ENCODE measurements at regions not wholly inside any gene's neighbourhood (a gene's known extent, or its start where the extent isn't known, plus 50 kb on each side); places are given as distances from the start of the nearest gene placed in this dataset.
A peak's percentile ranks its signal among the peaks of the same experiment; 100 is the strongest.

DNA sequence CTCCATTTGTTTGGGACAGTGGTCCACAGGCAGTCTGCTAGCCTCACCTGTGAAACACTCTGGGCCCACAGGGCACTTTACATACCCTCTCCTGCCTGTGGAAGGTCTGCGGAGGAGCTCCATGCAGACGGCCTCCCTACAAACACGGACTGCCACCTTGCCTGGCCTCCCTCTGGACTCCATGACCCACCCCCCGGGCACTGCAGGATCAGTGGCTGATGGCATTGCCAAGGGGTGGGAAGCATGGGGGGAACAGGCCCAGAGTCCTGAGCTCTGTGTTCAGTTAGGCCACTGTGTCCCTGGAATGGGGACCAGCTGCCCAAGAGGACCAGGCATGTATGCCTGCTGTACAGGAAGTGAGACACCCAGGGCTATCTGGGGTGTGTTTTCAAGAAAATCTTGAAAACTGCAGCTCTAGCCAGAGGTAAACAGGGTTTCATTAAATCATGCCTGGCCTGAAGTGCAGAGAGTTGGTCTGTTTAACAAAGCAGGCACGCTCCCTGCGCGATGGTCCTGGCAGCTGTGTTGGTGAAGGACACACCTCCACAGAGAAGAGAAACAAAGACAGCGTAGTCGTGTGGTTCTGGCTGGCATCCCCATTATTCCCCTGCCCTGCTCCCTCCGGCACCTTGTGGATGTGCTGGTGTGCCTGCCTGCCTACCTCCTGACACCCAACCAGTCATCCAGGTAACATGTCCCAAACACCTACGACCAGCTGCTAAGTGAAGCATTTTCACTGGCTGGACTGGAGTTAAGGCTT lies 470.8 kb upstream of the ZMIZ1 start:
- peaks cover 0 to 4% (median 0%) of the 10 kb centered on the region in 7 donors for H3K27me3 ChIP-seq
- peaks cover 0 to 6% (median 0%) of the 10 kb centered on the region in 9 donors for H3K4me1 ChIP-seq
- H3K9me3 ChIP-seq, result no peaks in the 10 kb centered on the region
- no peak overlapping the region for H3K4me3 ChIP-seq
- intact Hi-C loops (cut with DNase I), result loop anchor here in 1 of 10 donors (10.0 kb wide), 1 partner anchor 597 kb away; no protein-coding TSS in a partner anchor
- TF ChIP-seq, protein P1, sequence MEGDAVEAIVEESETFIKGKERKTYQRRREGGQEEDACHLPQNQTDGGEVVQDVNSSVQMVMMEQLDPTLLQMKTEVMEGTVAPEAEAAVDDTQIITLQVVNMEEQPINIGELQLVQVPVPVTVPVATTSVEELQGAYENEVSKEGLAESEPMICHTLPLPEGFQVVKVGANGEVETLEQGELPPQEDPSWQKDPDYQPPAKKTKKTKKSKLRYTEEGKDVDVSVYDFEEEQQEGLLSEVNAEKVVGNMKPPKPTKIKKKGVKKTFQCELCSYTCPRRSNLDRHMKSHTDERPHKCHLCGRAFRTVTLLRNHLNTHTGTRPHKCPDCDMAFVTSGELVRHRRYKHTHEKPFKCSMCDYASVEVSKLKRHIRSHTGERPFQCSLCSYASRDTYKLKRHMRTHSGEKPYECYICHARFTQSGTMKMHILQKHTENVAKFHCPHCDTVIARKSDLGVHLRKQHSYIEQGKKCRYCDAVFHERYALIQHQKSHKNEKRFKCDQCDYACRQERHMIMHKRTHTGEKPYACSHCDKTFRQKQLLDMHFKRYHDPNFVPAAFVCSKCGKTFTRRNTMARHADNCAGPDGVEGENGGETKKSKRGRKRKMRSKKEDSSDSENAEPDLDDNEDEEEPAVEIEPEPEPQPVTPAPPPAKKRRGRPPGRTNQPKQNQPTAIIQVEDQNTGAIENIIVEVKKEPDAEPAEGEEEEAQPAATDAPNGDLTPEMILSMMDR (IDR thresholded peaks at IDR 0.05), result no peak
- DNase-seq (no peak), ATAC-seq (peak in 1 of 8 donors; percentile 55)
- no peaks in the 10 kb centered on the region for H3K36me3 ChIP-seq
- H3K27ac ChIP-seq, result no peak overlapping the region
- WGBS, 2 donors, result 97 to 98% methylated on average over 11 of the region's 11 CpGs

DNA sequence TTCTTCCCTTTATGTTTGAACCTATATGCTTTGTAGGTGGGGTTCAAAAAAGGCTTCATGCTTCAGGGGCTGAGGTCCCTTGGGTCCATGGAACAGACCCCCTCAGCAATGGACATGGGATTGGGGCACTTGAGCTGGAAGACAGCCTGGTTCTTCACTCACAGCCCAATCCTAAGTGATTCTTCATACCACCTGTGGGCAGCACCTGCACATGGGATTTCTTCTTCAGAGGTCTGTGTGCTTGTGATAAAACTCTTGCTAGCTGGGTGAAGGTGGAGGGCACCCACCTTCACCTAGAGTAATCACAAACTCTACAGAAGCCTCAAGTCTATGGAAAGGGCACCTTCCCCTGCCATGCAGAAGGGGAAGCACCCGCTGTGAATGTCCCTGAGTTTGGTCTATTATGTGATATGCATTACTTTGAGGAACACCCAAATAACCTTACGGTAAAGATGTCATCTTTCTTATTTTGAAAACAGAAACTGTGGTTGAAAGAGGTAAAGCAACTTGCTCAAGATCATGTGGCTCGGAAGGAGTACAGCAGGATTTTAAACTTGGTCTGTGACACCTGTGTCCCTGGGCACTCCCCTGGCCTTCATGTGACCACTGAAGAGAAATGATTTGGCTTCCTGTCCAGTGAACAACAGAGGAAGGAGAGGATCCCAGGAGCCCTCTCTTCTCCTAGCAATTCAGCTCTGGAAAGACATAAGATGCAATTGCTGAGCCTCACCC lies 469.5 kb upstream of the ZMIZ1 start:
- Histone ChIP-seq H3K4me1 (peaks cover 0 to 6% (median 0%) of the 10 kb centered on the region in 9 donors), H3K27me3 (peaks cover 0 to 4% (median 0%) of the 10 kb centered on the region in 7 donors), H3K36me3 (no peaks in the 10 kb centered on the region), H3K4me3 (no peak overlapping the region), H3K9me3 (no peaks in the 10 kb centered on the region), H3K27ac (no peak overlapping the region)
- WGBS, 2 donors, result 83 to 94% methylated on average over 3 of the region's 3 CpGs
- intact Hi-C loops (cut with DNase I), result loop anchor here in 1 of 10 donors (10.0 kb wide), 1 partner anchor 596 kb away; no protein-coding TSS in a partner anchor
- no peak for DNase-seq
- no peak for ATAC-seq
- TF ChIP-seq, protein P1 (IDR thresholded peaks at IDR 0.05), result no peak

DNA sequence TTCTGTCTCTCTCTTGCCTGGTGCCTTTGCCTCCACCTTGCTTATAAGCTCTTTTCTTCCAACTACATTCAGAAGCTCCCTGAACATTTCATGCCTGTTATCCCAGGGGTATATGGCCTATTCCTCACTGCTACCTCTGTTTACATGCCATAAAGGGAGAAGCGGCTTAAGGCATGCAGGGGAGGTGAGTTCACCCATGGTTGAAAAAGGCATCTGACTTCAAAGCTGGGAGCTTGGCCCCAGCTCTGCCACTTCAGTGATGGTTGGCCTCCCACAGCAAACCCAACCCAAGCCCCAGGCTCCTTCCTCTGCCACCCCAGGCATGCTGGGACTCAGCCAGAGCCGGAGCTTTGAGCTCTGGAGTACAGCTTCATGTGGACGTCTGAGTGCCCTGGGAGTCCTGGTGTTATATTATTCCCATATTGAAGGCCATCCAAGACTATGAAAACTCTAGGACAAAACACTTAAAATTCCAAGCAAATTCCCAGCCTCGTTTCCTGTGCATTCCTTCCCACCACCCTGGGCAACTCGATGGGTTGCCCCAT lies 468.6 kb upstream of the ZMIZ1 start:
- H3K27me3 ChIP-seq, result peaks cover 0 to 4% (median 0%) of the 10 kb centered on the region in 7 donors
- TF ChIP-seq, protein P1 (IDR thresholded peaks at IDR 0.05), result no peak
- DNase-seq (no peak), ATAC-seq (no peak)
- no peaks in the 10 kb centered on the region for H3K4me1 ChIP-seq
- H3K4me3 ChIP-seq, result no peak overlapping the region
- H3K36me3 ChIP-seq, result no peaks in the 10 kb centered on the region
- 84 to 88% methylated on average over 5 of the region's 5 CpGs for WGBS, 2 donors
- no peak overlapping the region for H3K27ac ChIP-seq
- no peaks in the 10 kb centered on the region for H3K9me3 ChIP-seq
- intact Hi-C loops (cut with DNase I), result no loop called here

DNA sequence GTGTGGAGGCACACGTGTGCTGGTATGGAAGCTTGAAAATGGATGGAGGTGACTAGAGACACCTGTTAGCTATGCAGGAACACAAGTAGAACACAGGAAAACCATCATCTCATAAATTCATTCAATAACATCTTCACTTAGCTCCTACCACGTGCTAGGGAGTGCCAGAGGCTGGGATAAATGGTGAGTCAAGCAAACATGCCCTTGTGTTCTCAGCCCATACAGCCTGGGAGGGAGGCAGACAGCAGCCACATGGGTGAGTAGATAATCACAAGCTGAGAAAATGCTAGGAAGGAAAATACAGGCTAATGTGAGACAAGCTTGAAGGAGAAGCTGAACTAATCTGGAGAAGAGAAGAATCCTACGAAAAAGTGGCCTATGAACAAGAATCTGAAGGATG lies 468.0 kb upstream of the ZMIZ1 start:
- intact Hi-C loops (cut with DNase I), result no loop called here
- Histone ChIP-seq H3K9me3 (no peaks in the 10 kb centered on the region), H3K27me3 (peaks cover 0 to 4% (median 0%) of the 10 kb centered on the region in 7 donors), H3K27ac (no peak overlapping the region), H3K4me1 (no peaks in the 10 kb centered on the region), H3K4me3 (no peak overlapping the region), H3K36me3 (no peaks in the 10 kb centered on the region)
- TF ChIP-seq, protein P1 (IDR thresholded peaks at IDR 0.05), result no peak
- DNase-seq (no peak), ATAC-seq (no peak)
- WGBS, 2 donors, result 82 to 91% methylated on average over 3 of the region's 3 CpGs
